ENCODE measurements at regions not wholly inside any gene's neighbourhood (a gene's known extent, or its start where the extent isn't known, plus 50 kb on each side); places are given as distances from the start of the nearest gene placed in this dataset.

DNA sequence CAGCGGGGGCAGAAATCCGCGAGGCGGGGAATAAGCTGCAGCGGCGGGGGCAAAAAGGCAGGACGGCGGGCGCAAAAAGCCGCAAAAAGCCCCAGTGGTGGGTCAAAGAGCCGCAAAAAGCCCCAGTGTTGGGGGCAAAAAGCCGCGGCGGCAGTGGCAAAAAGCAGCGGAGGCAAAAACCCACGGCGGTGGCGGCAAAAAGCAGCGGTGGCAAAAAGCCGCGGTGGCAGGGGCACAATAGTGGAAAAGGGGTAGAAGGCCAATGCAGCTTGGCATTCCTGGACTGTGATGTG lies 525.3 kb downstream of the ZNF33B start:
- no peak overlapping the region for H3K9ac ChIP-seq (ENCODE audit: low read length)
- H3K79me2 ChIP-seq (replicated peaks; ENCODE audit: insufficient read depth, low read length): no peaks in the 10 kb centered on the region
- H3K4me2 ChIP-seq (ENCODE audit: low read length): no peak overlapping the region
- no peaks in the 10 kb centered on the region for H3K9me2 ChIP-seq (ENCODE audit: insufficient read depth, low read length)
- H3K9me3 ChIP-seq (ENCODE audit: low read length): no peaks in the 10 kb centered on the region
- no peak overlapping the region for H3K4me3 ChIP-seq (ENCODE audit: low read length)
- H4K20me1 ChIP-seq (ENCODE audit: insufficient read depth): no peaks in the 10 kb centered on the region
- H3F3A ChIP-seq (ENCODE audit: insufficient read depth, low read length, poor library complexity, severe bottlenecking): no peaks in the 10 kb centered on the region
- no peaks in the 10 kb centered on the region for H3K36me3 ChIP-seq (ENCODE audit: insufficient read depth, low read length)
- H3K27ac ChIP-seq (ENCODE audit: low read length): no peak overlapping the region
- TF ChIP-seq EZH2 (IDR thresholded peaks at IDR 0.05; ENCODE audit: borderline replicate concordance, insufficient read depth, low read length, poor library complexity, severe bottlenecking): no peak
- no peak for TF ChIP-seq SMC3 (conservative IDR thresholded peaks at IDR 0.05; ENCODE audit: poor library complexity)
- no peak for TF ChIP-seq POLR2AphosphoS5 (IDR thresholded peaks at IDR 0.05)
- no peak for TF ChIP-seq TAF1 (IDR thresholded peaks at IDR 0.05; ENCODE audit: low read depth)
- TF ChIP-seq, protein P1, sequence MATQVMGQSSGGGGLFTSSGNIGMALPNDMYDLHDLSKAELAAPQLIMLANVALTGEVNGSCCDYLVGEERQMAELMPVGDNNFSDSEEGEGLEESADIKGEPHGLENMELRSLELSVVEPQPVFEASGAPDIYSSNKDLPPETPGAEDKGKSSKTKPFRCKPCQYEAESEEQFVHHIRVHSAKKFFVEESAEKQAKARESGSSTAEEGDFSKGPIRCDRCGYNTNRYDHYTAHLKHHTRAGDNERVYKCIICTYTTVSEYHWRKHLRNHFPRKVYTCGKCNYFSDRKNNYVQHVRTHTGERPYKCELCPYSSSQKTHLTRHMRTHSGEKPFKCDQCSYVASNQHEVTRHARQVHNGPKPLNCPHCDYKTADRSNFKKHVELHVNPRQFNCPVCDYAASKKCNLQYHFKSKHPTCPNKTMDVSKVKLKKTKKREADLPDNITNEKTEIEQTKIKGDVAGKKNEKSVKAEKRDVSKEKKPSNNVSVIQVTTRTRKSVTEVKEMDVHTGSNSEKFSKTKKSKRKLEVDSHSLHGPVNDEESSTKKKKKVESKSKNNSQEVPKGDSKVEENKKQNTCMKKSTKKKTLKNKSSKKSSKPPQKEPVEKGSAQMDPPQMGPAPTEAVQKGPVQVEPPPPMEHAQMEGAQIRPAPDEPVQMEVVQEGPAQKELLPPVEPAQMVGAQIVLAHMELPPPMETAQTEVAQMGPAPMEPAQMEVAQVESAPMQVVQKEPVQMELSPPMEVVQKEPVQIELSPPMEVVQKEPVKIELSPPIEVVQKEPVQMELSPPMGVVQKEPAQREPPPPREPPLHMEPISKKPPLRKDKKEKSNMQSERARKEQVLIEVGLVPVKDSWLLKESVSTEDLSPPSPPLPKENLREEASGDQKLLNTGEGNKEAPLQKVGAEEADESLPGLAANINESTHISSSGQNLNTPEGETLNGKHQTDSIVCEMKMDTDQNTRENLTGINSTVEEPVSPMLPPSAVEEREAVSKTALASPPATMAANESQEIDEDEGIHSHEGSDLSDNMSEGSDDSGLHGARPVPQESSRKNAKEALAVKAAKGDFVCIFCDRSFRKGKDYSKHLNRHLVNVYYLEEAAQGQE (IDR thresholded peaks at IDR 0.05; ENCODE audit: borderline replicate concordance): no peak
- TF ChIP-seq, protein P2, sequence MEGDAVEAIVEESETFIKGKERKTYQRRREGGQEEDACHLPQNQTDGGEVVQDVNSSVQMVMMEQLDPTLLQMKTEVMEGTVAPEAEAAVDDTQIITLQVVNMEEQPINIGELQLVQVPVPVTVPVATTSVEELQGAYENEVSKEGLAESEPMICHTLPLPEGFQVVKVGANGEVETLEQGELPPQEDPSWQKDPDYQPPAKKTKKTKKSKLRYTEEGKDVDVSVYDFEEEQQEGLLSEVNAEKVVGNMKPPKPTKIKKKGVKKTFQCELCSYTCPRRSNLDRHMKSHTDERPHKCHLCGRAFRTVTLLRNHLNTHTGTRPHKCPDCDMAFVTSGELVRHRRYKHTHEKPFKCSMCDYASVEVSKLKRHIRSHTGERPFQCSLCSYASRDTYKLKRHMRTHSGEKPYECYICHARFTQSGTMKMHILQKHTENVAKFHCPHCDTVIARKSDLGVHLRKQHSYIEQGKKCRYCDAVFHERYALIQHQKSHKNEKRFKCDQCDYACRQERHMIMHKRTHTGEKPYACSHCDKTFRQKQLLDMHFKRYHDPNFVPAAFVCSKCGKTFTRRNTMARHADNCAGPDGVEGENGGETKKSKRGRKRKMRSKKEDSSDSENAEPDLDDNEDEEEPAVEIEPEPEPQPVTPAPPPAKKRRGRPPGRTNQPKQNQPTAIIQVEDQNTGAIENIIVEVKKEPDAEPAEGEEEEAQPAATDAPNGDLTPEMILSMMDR (IDR thresholded peaks at IDR 0.05; ENCODE audit: poor library complexity, severe bottlenecking): no peak
- no peak for TF ChIP-seq EP300 (conservative IDR thresholded peaks at IDR 0.05; ENCODE audit: poor library complexity, severe bottlenecking)
- TF ChIP-seq MXI1 (conservative IDR thresholded peaks at IDR 0.05; ENCODE audit: poor library complexity, severe bottlenecking): no peak
- no peak for TF ChIP-seq RAD21 (conservative IDR thresholded peaks at IDR 0.05)
- H3K27me3 ChIP-seq (ENCODE audit: insufficient read depth, low read depth, low read length): no peaks in the 10 kb centered on the region
- no peak overlapping the region for H2AFZ ChIP-seq (ENCODE audit: low read depth, low read length)

DNA sequence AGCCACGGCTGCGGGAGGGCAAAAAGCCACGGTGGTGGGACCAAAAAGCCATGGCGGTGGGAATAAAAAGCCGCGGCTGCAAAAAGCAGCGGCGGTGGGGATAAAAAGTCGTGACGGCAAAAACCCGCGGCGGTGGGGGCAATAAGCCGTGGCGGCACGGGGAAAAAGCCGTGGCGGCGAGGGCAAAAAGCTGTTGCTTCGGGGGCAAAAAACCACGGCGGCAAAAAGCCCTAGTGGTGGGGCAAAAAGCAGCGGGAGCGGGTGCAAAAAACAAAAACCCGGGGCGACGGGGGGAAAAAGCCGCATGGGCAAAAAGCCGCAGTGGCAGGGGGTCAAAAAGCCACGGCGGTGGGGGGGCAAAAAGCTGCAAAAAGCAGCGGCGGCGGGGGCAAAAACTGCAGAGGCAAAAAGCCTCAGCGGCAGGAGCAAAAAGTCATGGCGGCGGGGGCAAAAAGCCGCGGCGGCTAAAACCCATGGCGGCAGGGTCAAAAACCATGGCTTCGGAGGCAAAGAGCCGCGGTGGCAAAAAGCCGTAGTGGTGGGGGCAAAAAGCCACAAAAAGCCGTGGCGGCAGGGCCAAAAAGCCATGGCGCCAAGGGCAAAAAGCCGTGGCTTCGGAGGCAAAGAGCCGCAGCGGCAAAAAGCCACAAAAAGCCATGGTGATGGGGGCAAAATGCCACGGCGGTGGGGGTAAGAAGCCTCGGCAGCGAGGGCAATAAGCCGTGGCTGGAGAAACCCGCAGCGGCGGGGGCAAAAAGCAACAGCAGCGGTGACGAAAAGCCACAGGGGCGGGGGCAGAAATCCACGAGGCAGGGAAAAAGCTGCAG lies 525.8 kb downstream of the ZNF33B start:
- no peaks in the 10 kb centered on the region for H3K36me3 ChIP-seq (ENCODE audit: insufficient read depth, low read length)
- H3K9me3 ChIP-seq (ENCODE audit: low read length): no peaks in the 10 kb centered on the region
- H3K79me2 ChIP-seq (replicated peaks; ENCODE audit: insufficient read depth, low read length): no peaks in the 10 kb centered on the region
- H3K9me2 ChIP-seq (ENCODE audit: insufficient read depth, low read length): no peaks in the 10 kb centered on the region
- no peak overlapping the region for H3K4me3 ChIP-seq (ENCODE audit: low read length)
- no peak overlapping the region for H2AFZ ChIP-seq (ENCODE audit: low read depth, low read length)
- no peaks in the 10 kb centered on the region for H4K20me1 ChIP-seq (ENCODE audit: insufficient read depth)
- no peak overlapping the region for H3K27ac ChIP-seq (ENCODE audit: low read length)
- no peaks in the 10 kb centered on the region for H3K27me3 ChIP-seq (ENCODE audit: insufficient read depth, low read depth, low read length)
- H3F3A ChIP-seq (ENCODE audit: insufficient read depth, low read length, poor library complexity, severe bottlenecking): no peaks in the 10 kb centered on the region
- no peak for TF ChIP-seq TAF1 (IDR thresholded peaks at IDR 0.05; ENCODE audit: low read depth)
- no peak overlapping the region for H3K9ac ChIP-seq (ENCODE audit: low read length)
- H3K4me2 ChIP-seq (ENCODE audit: low read length): no peak overlapping the region

Measured in neural cell (in vitro differentiated cells).